GM23338 (cell line): ENCODE measurements at regions not wholly inside any gene's neighbourhood (a gene's known extent, or its start where the extent isn't known, plus 50 kb on each side); places are given as distances from the start of the nearest gene placed in this dataset.
A peak's percentile ranks its signal among the peaks of the same experiment; 100 is the strongest.

ENCODE experiments used
- ATAC-seq: fragments of 200-7000 bp; cut with Tn5 transposase; 3 replicates; pipeline ENCODE4 v1.9.1; 2020
- DNase-seq: peaks from one replicate; pipeline ENCODE4 v3.0.0-alpha.2; 2015; ENCODE audit warnings: low spot score
- H2AFZ ChIP-seq: fragments of 200-600 bp; sonication (generic); 2 replicates; pipeline ENCODE4 v1.8.0; 2016; ENCODE audit warnings: antibody characterized with exemption, mild to moderate bottlenecking, moderate library complexity
- H3F3A ChIP-seq: fragments of 200-600 bp; sonication (generic); replicated peaks from 2 replicates; pipeline ENCODE4 v1.8.0; 2017; ENCODE audit warnings: antibody characterized with exemption, mixed run types, low read depth
- H3K27ac ChIP-seq: fragments of 200-600 bp; sonication (generic); 2 replicates; pipeline ENCODE4 v1.6.1; 2016; ENCODE audit warnings: low read depth
- H3K27me3 ChIP-seq: fragments of 200-600 bp; sonication (generic); 2 replicates; pipeline ENCODE4 v1.8.0; 2016; ENCODE audit warnings: mild to moderate bottlenecking, mixed run types, moderate library complexity; ENCODE audit not compliant: insufficient read depth
- H3K36me3 ChIP-seq: fragments of 200-600 bp; sonication (generic); 2 replicates; pipeline ENCODE4 v1.8.0; 2016; ENCODE audit warnings: mild to moderate bottlenecking; ENCODE audit not compliant: insufficient read depth
- H3K4me1 ChIP-seq: fragments of 200-600 bp; sonication (generic); 2 replicates; pipeline ENCODE4 v1.8.0; 2016; ENCODE audit warnings: mild to moderate bottlenecking, moderate library complexity; ENCODE audit not compliant: insufficient read depth
- H3K4me2 ChIP-seq: fragments of 200-600 bp; sonication (generic); 2 replicates; pipeline ENCODE4 v1.7.1; 2017; ENCODE audit warnings: mixed run types
- H3K4me3 ChIP-seq: fragments of 200-600 bp; sonication (generic); 2 replicates; pipeline ENCODE4 v1.6.1; 2016; ENCODE audit warnings: mixed run types
- H3K79me2 ChIP-seq: fragments of 200-600 bp; sonication (generic); replicated peaks from 2 replicates; pipeline ENCODE4 v1.8.0; 2017; ENCODE audit warnings: mild to moderate bottlenecking; ENCODE audit not compliant: insufficient read depth
- H3K9me2 ChIP-seq: fragments of 200-600 bp; sonication (generic); 2 replicates; pipeline ENCODE4 v1.8.0; 2017; ENCODE audit not compliant: insufficient read depth
- H4K20me1 ChIP-seq: fragments of 200-600 bp; sonication (generic); replicated peaks from 2 replicates; pipeline ENCODE4 v1.8.0; 2017; ENCODE audit warnings: mild to moderate bottlenecking; ENCODE audit not compliant: insufficient read depth
- H3K27ac Mint-ChIP-seq: 2 replicates; pipeline ENCODE4 v1.8.0; 2020; ENCODE audit warnings: inconsistent platforms, mild to moderate bottlenecking, moderate library complexity, mixed read lengths
- H3K27me3 Mint-ChIP-seq: 3 replicates; pipeline ENCODE4 v1.8.0; 2022; ENCODE audit warnings: low read depth, mild to moderate bottlenecking, moderate library complexity, mixed read lengths, inconsistent platforms; ENCODE audit not compliant: insufficient read depth, poor library complexity
- H3K36me3 Mint-ChIP-seq: 3 replicates; pipeline ENCODE4 v1.8.0; 2021; ENCODE audit warnings: low read depth, mild to moderate bottlenecking, inconsistent platforms, moderate library complexity, mixed read lengths
- H3K4me1 Mint-ChIP-seq: 3 replicates; pipeline ENCODE4 v1.8.0; 2020; ENCODE audit warnings: mild to moderate bottlenecking, inconsistent platforms, mixed read lengths
- H3K4me3 Mint-ChIP-seq: 3 replicates; pipeline ENCODE4 v1.8.0; 2021; ENCODE audit warnings: moderate library complexity, mild to moderate bottlenecking, inconsistent platforms, mixed read lengths
- H3K9me3 Mint-ChIP-seq: 3 replicates; pipeline ENCODE4 v1.8.0; 2020; ENCODE audit warnings: moderate library complexity, mild to moderate bottlenecking, inconsistent platforms, mixed read lengths
- CREB1 ChIP-seq: fragments of 250-450 bp; sonication (Bioruptor Pico); IDR thresholded peaks from 2 replicates; pipeline ENCODE4 v1.5.0; 2020; ENCODE audit warnings: low read depth, mild to moderate bottlenecking, moderate library complexity
- ETS1 ChIP-seq: IDR thresholded peaks from 2 replicates; pipeline ENCODE4 v1.6.1; 2016; ENCODE audit warnings: antibody characterized with exemption
- NANOG ChIP-seq: IDR thresholded peaks from 2 replicates; pipeline ENCODE4 v1.6.1; 2016; ENCODE audit warnings: antibody characterized with exemption, borderline replicate concordance
- POLR2AphosphoS5 ChIP-seq: IDR thresholded peaks from 2 replicates; pipeline ENCODE4 v1.6.1; 2016; ENCODE audit warnings: antibody characterized with exemption, low read depth
- REST ChIP-seq: IDR thresholded peaks from one replicate; pipeline ENCODE4 v1.6.1; 2018; ENCODE audit warnings: antibody characterized with exemption; ENCODE audit not compliant: unreplicated experiment
- STAT1 ChIP-seq: IDR thresholded peaks from one replicate; pipeline ENCODE4 v1.6.1; 2016; ENCODE audit warnings: antibody characterized with exemption; ENCODE audit not compliant: unreplicated experiment
- ZNF114 ChIP-seq: fragments of 250-450 bp; sonication (Bioruptor Pico); IDR thresholded peaks from 2 replicates; pipeline ENCODE4 v1.5.0; 2020; ENCODE audit warnings: mild to moderate bottlenecking, moderate library complexity
- ZNF462 ChIP-seq: fragments of 250-450 bp; sonication (Bioruptor Pico); IDR thresholded peaks from 2 replicates; pipeline ENCODE4 v1.5.0; 2020; ENCODE audit warnings: mild to moderate bottlenecking, moderate library complexity

GRCh38 chr18:51397347-51397962 lies 200.0 kb upstream of the MEX3C start:
- no peaks in the 10 kb centered on the region for H3K36me3 ChIP-seq
- ATAC-seq, result no peak

More at GRCh38 chr18:51397347-51397962, 200.0 kb upstream of the MEX3C start:
- Mint-ChIP-seq H3K9me3 (no peaks in the 10 kb centered on the region; the same call in 2 of the 3 replicates), H3K4me3 (no peak overlapping the region), H3K27me3 (no peaks in the 10 kb centered on the region), H3K36me3 (no peaks in the 10 kb centered on the region), H3K27ac (no peak overlapping the region), H3K4me1 (peaks cover 12% of the 10 kb centered on the region)
- peak overlapping the region; percentile 31; the same call in 1 of the 2 replicates for H2AFZ ChIP-seq
- no peaks in the 10 kb centered on the region for H3F3A ChIP-seq
- no peaks in the 10 kb centered on the region for H4K20me1 ChIP-seq
- DNase-seq, result no peak
- H3K9me2 ChIP-seq, result peaks cover 7% of the 10 kb centered on the region; the same call in 1 of the 2 replicates
- no peaks in the 10 kb centered on the region for H3K27me3 ChIP-seq
- no peak overlapping the region for H3K27ac ChIP-seq
- H3K4me2 ChIP-seq, result no peak overlapping the region
- H3K4me1 ChIP-seq, result peaks cover 14% of the 10 kb centered on the region
- H3K79me2 ChIP-seq, result no peaks in the 10 kb centered on the region
- H3K4me3 ChIP-seq, result no peak overlapping the region
- no peak for TF ChIP-seq NANOG
- TF ChIP-seq ZNF114, result no peak
- TF ChIP-seq CREB1 (CRISPR knock-in tag), result no peak
- TF ChIP-seq ETS1, result no peak
- TF ChIP-seq ZNF462 (CRISPR knock-in tag), result no peak
- TF ChIP-seq REST, result no peak
- TF ChIP-seq STAT1, result no peak
- TF ChIP-seq POLR2AphosphoS5, result no peak
